ENCODE measurements at regions not wholly inside any gene's neighbourhood (a gene's known extent, or its start where the extent isn't known, plus 50 kb on each side); places are given as distances from the start of the nearest gene placed in this dataset.

GRCh38 chr13:50611117-50611781 is 232.2 kb downstream of the DLEU7 start:
- H3K79me2 ChIP-seq (ENCODE audit: control insufficient read depth, insufficient read depth, low read length) = no peaks in the 10 kb centered on the region
- DNase-seq (no peak), ATAC-seq (ENCODE audit: low read depth) (no peak)
- peaks cover 18 to 21% of the 10 kb centered on the region in 2 donors for H3K4me1 ChIP-seq (ENCODE audit: control insufficient read depth in 2 of 2, insufficient read depth in 2 of 2, low read length in 2 of 2)
- TF ChIP-seq EZH2 (IDR thresholded peaks at IDR 0.05; ENCODE audit: borderline replicate concordance, insufficient read depth, low read depth, low read length, poor library complexity, severe bottlenecking) (no peak), CTCF (IDR thresholded peaks at IDR 0.05) (no peak)
- ChIA-PET CTCF (no interaction called here), POLR2A (no interaction called here)
- no peak overlapping the region for H3K9ac ChIP-seq (ENCODE audit: low read length)
- H3K4me1 Mint-ChIP-seq = peaks cover 27% of the 10 kb centered on the region
- H3K9me3 ChIP-seq (ENCODE audit: control extremely low read depth in 1 of 3, control insufficient read depth in 2 of 3, insufficient read depth in 1 of 3, low read length in 2 of 3) = no peaks in the 10 kb centered on the region
- no peak overlapping the region for H3K4me3 ChIP-seq (ENCODE audit: control extremely low read depth in 1 of 5, extremely low read depth in 1 of 5, insufficient read depth in 1 of 5, low read depth in 2 of 5, low read length in 4 of 5)
- peak overlapping the region; percentile 66 for H2AFZ ChIP-seq (ENCODE audit: insufficient read depth, low read depth, low read length, poor library complexity, severe bottlenecking)
- no peak overlapping the region for H3K27ac Mint-ChIP-seq
- no peaks in the 10 kb centered on the region for H3K27me3 Mint-ChIP-seq
- no peaks in the 10 kb centered on the region for H3K27me3 ChIP-seq (replicated peaks in 1 of 4; ENCODE audit: control extremely low read depth in 1 of 4, control insufficient read depth in 3 of 4, insufficient read depth in 4 of 4, low read length in 3 of 4)
- H4K20me1 ChIP-seq (ENCODE audit: control insufficient read depth, insufficient read depth, low read length, poor library complexity, severe bottlenecking) = no peaks in the 10 kb centered on the region
- no peak overlapping the region for H3K4me3 Mint-ChIP-seq
- no peaks in the 10 kb centered on the region for H3K9me3 Mint-ChIP-seq (ENCODE audit: insufficient read depth)
- no peak overlapping the region for H3K27ac ChIP-seq (ENCODE audit: low read length in 2 of 2)
- 24% methylated on average over 2 of the region's 5 CpGs for WGBS (ENCODE audit: insufficient coverage)
- peak overlapping the region; percentile 9 for H3K4me2 ChIP-seq (replicated peaks; ENCODE audit: low read depth, low read length, poor library complexity, severe bottlenecking)
- H3K36me3 ChIP-seq (replicated peaks in 1 of 2; ENCODE audit: control extremely low read depth in 1 of 2, control insufficient read depth in 1 of 2, extremely low read depth in 1 of 2, insufficient read depth in 2 of 2, low read length in 1 of 2) = no peaks in the 10 kb centered on the region
- intact Hi-C loops (cut with micrococcal nuclease) = no loop called here

- no peaks in the 10 kb centered on the region for H3K9me3 ChIP-seq (ENCODE audit: control extremely low read depth in 1 of 3, control insufficient read depth in 2 of 3, insufficient read depth in 1 of 3, low read length in 2 of 3)
- H3K4me2 ChIP-seq (replicated peaks; ENCODE audit: low read depth, low read length, poor library complexity, severe bottlenecking) = no peak overlapping the region
- H3K9ac ChIP-seq (ENCODE audit: low read length) = no peak overlapping the region
- TF ChIP-seq EZH2 (IDR thresholded peaks at IDR 0.05; ENCODE audit: borderline replicate concordance, insufficient read depth, low read depth, low read length, poor library complexity, severe bottlenecking) (no peak), CTCF (IDR thresholded peaks at IDR 0.05) (no peak)
- no peaks in the 10 kb centered on the region for H3K79me2 ChIP-seq (ENCODE audit: control insufficient read depth, insufficient read depth, low read length)
- H3K36me3 ChIP-seq (replicated peaks in 1 of 2; ENCODE audit: control extremely low read depth in 1 of 2, control insufficient read depth in 1 of 2, extremely low read depth in 1 of 2, insufficient read depth in 2 of 2, low read length in 1 of 2) = no peaks in the 10 kb centered on the region
- H3K27me3 ChIP-seq (replicated peaks in 1 of 4; ENCODE audit: control extremely low read depth in 1 of 4, control insufficient read depth in 3 of 4, insufficient read depth in 4 of 4, low read length in 3 of 4) = no peaks in the 10 kb centered on the region
- ChIA-PET CTCF (interaction anchor here (1.2 to 2.4 kb wide), 3 partner anchors 42 to 302 kb away, joined by 3 to 5 read pairs (median 3); no protein-coding TSS in a partner anchor), POLR2A (no interaction called here)
- Mint-ChIP-seq H3K4me3 (no peak overlapping the region), H3K27ac (no peak overlapping the region), H3K27me3 (no peaks in the 10 kb centered on the region), H3K4me1 (peaks cover 41% of the 10 kb centered on the region), H3K9me3 (ENCODE audit: insufficient read depth) (no peaks in the 10 kb centered on the region)
- intact Hi-C loops (cut with micrococcal nuclease) = no loop called here
- DNase-seq (no peak), ATAC-seq (ENCODE audit: low read depth) (peak; percentile 36)
- H3K4me1 ChIP-seq (ENCODE audit: control insufficient read depth in 2 of 2, insufficient read depth in 2 of 2, low read length in 2 of 2) = peaks cover 29 to 35% of the 10 kb centered on the region in 2 donors
- H3K27ac ChIP-seq (ENCODE audit: low read length in 2 of 2) = no peak overlapping the region
- H3K4me3 ChIP-seq (ENCODE audit: control extremely low read depth in 1 of 5, extremely low read depth in 1 of 5, insufficient read depth in 1 of 5, low read depth in 2 of 5, low read length in 4 of 5) = no peak overlapping the region
- no peaks in the 10 kb centered on the region for H4K20me1 ChIP-seq (ENCODE audit: control insufficient read depth, insufficient read depth, low read length, poor library complexity, severe bottlenecking)
- 40% methylated on average over 1 of the region's 3 CpGs for WGBS (ENCODE audit: insufficient coverage)
- H2AFZ ChIP-seq (ENCODE audit: insufficient read depth, low read depth, low read length, poor library complexity, severe bottlenecking) = peak overlapping the region; percentile 8
Measured at GRCh38 chr13:50612717-50613116, 230.8 kb downstream of the DLEU7 start.
